B cell (primary cell): ENCODE measurements at regions not wholly inside any gene's neighbourhood (a gene's known extent, or its start where the extent isn't known, plus 50 kb on each side); places are given as distances from the start of the nearest gene placed in this dataset.

ENCODE experiments used
- ATAC-seq: fragments of 200-7000 bp; cut with Tn5 transposase; one replicate; pipeline ENCODE4 v1.10.0; 2021; ENCODE audit warnings: low read depth, mild to moderate bottlenecking, moderate number of reproducible peaks, moderate library complexity
- CTCF ChIA-PET: fragments of 350-600 bp; sonication (Branson Sonifier 250); formaldehyde crosslinking; loops from one replicate; lab custom pipeline; 2021; ENCODE audit warnings: antibody characterized with exemption, inconsistent platforms; lab: Charles Lee
- POLR2A ChIA-PET: fragments of 350-600 bp; sonication (Branson Sonifier 250); formaldehyde crosslinking; loops from one replicate; lab custom pipeline; 2021; ENCODE audit warnings: antibody characterized with exemption; lab: Charles Lee
- DNase-seq: peaks from one replicate; pipeline ENCODE4 v3.0.0; 2013
- H2AFZ ChIP-seq: 2 replicates; pipeline ENCODE4 v1.6.1; 2012; ENCODE audit warnings: mild to moderate bottlenecking, low read depth, low read length; ENCODE audit not compliant: insufficient read depth, poor library complexity, severe bottlenecking
- H3K27ac ChIP-seq, 2 donors: 1 replicate in 1 of 2; 2 replicates in 1 of 2; pipeline ENCODE4 v1.5.1; 2012 to 2013; ENCODE audit warnings: low read length in 2 of 2, mild to moderate bottlenecking in 2 of 2, moderate library complexity in 1 of 2
- H3K27me3 ChIP-seq, 4 experiments: fragments of 200-600 bp in 1 of 4; sonication (generic) in 1 of 4; replicated peaks in 1 of 4; 1 replicate in 2 of 4; 2 replicates in 2 of 4; pipeline versions ENCODE4 v1.6.1 to v1.7.0; 2013 to 2016; ENCODE audit warnings: low read length in 3 of 4, mild to moderate bottlenecking in 2 of 4, mixed read lengths in 1 of 4, moderate library complexity in 1 of 4; ENCODE audit not compliant: insufficient read depth in 4 of 4, control insufficient read depth in 3 of 4; ENCODE audit errors: control extremely low read depth in 1 of 4
- H3K36me3 ChIP-seq, 2 experiments: replicated peaks in 1 of 2; 1 replicate in 1 of 2; 2 replicates in 1 of 2; pipeline versions ENCODE4 v1.6.1 to v1.7.1; 2013; ENCODE audit warnings: low read length in 1 of 2; ENCODE audit not compliant: insufficient read depth in 2 of 2, control insufficient read depth in 1 of 2; ENCODE audit errors: control extremely low read depth in 1 of 2, extremely low read depth in 1 of 2
- H3K4me1 ChIP-seq, 2 donors: fragments of 200-600 bp in 1 of 2; sonication (generic) in 1 of 2; 1 replicate in 1 of 2; 2 replicates in 1 of 2; pipeline versions ENCODE4 v1.5.1 to v1.6.1; 2013 to 2017; ENCODE audit warnings: low read length in 2 of 2; ENCODE audit not compliant: control insufficient read depth in 2 of 2, insufficient read depth in 2 of 2
- H3K4me2 ChIP-seq: replicated peaks from 2 replicates; pipeline ENCODE3; 2012; ENCODE audit warnings: mild to moderate bottlenecking, low read depth, low read length; ENCODE audit not compliant: poor library complexity, severe bottlenecking
- H3K4me3 ChIP-seq, 5 experiments: fragments of 200-600 bp in 1 of 5; sonication (generic) in 1 of 5; 1 replicate in 3 of 5; 2 replicates in 2 of 5; pipeline versions ENCODE4 v1.5.1 to v1.7.0; 2011 to 2016; ENCODE audit warnings: low read length in 4 of 5, mild to moderate bottlenecking in 4 of 5, low read depth in 2 of 5, control low read depth in 1 of 5, moderate library complexity in 1 of 5; ENCODE audit not compliant: insufficient read depth in 1 of 5; ENCODE audit errors: control extremely low read depth in 1 of 5, extremely low read depth in 1 of 5
- H3K79me2 ChIP-seq: fragments of 200-600 bp; sonication (generic); one replicate; pipeline ENCODE4 v1.6.0; 2016; ENCODE audit warnings: low read length; ENCODE audit not compliant: control insufficient read depth, insufficient read depth
- H3K9ac ChIP-seq: fragments of 200-600 bp; sonication (generic); 2 replicates; pipeline ENCODE4 v1.6.1; 2017; ENCODE audit warnings: mild to moderate bottlenecking, low read length, moderate library complexity
- H3K9me3 ChIP-seq, 3 donors: one replicate each; pipeline versions ENCODE4 v1.6.1 to v1.7.1; 2013; ENCODE audit warnings: low read length in 2 of 3; ENCODE audit not compliant: control insufficient read depth in 2 of 3, insufficient read depth in 1 of 3; ENCODE audit errors: control extremely low read depth in 1 of 3
- H4K20me1 ChIP-seq: 2 replicates; pipeline ENCODE4 v1.6.0; 2012; ENCODE audit warnings: mild to moderate bottlenecking, low read length; ENCODE audit not compliant: insufficient read depth, control insufficient read depth, poor library complexity, severe bottlenecking
- H3K27ac Mint-ChIP-seq: one replicate; pipeline ENCODE4 v1.8.0; 2021; ENCODE audit warnings: mixed read lengths
- H3K27me3 Mint-ChIP-seq: one replicate; pipeline ENCODE4 v1.8.0; 2021; ENCODE audit warnings: mixed read lengths
- H3K4me1 Mint-ChIP-seq: one replicate; pipeline ENCODE4 v1.8.0; 2021; ENCODE audit warnings: mixed read lengths
- H3K4me3 Mint-ChIP-seq: one replicate; pipeline ENCODE4 v1.8.0; 2021; ENCODE audit warnings: mixed read lengths
- H3K9me3 Mint-ChIP-seq: one replicate; pipeline ENCODE4 v1.8.0; 2022; ENCODE audit warnings: mixed read lengths; ENCODE audit not compliant: insufficient read depth
- EZH2 ChIP-seq: IDR thresholded peaks from 2 replicates; pipeline ENCODE4 v1.6.1; 2012; ENCODE audit warnings: borderline replicate concordance, low read depth, mild to moderate bottlenecking, moderate library complexity, low read length; ENCODE audit not compliant: insufficient read depth, poor library complexity, severe bottlenecking
- intact Hi-C: fragments of 100-400 bp; cut with micrococcal nuclease; formaldehyde crosslinking; loops from one replicate; pipeline ENCODE4 v1.10.0; 2022
- TF ChIP-seq, protein P1 (sequence below): fragments of 200-600 bp; IDR thresholded peaks from one replicate; pipeline ENCODE4 v1.8.0; 2022; ENCODE audit warnings: antibody characterized with exemption, mild to moderate bottlenecking

DNA sequence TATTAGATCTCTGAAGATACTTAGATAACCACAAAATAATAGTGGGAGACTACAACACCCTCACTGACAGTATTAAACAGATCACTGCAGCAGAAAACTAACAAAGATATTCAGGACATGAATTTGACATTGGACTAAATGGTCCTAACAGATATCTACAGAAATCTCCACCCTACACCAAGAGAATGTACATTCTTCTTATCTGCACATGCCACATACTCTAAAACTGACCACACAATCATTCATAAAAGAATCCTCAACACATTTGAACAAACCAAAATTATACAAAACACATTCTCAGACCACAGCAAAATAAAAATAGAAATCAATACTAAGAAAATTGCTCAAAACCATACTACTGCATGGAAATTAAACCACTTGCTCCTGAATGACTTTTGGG is 116.3 kb downstream of the DTWD1 start:
- Histone ChIP-seq H3K4me3 (no peak overlapping the region), H3K79me2 (no peaks in the 10 kb centered on the region), H3K27me3 (no peaks in the 10 kb centered on the region), H3K4me1 (no peaks in the 10 kb centered on the region), H3K4me2 (no peak overlapping the region), H4K20me1 (no peaks in the 10 kb centered on the region), H2AFZ (no peak overlapping the region), H3K36me3 (no peaks in the 10 kb centered on the region), H3K27ac (no peak overlapping the region), H3K9ac (no peak overlapping the region), H3K9me3 (peaks cover 0 to 2% (median 0%) of the 10 kb centered on the region in 3 donors)
- ChIA-PET POLR2A (no interaction called here), CTCF (no interaction called here)
- no peaks in the 10 kb centered on the region for H3K27me3 Mint-ChIP-seq
- ATAC-seq (no peak), DNase-seq (no peak)
- H3K4me3 Mint-ChIP-seq: no peak overlapping the region
- H3K27ac Mint-ChIP-seq: no peak overlapping the region
- intact Hi-C loops: no loop called here
- H3K9me3 Mint-ChIP-seq: no peaks in the 10 kb centered on the region
- no peaks in the 10 kb centered on the region for H3K4me1 Mint-ChIP-seq
- TF ChIP-seq, protein P1, sequence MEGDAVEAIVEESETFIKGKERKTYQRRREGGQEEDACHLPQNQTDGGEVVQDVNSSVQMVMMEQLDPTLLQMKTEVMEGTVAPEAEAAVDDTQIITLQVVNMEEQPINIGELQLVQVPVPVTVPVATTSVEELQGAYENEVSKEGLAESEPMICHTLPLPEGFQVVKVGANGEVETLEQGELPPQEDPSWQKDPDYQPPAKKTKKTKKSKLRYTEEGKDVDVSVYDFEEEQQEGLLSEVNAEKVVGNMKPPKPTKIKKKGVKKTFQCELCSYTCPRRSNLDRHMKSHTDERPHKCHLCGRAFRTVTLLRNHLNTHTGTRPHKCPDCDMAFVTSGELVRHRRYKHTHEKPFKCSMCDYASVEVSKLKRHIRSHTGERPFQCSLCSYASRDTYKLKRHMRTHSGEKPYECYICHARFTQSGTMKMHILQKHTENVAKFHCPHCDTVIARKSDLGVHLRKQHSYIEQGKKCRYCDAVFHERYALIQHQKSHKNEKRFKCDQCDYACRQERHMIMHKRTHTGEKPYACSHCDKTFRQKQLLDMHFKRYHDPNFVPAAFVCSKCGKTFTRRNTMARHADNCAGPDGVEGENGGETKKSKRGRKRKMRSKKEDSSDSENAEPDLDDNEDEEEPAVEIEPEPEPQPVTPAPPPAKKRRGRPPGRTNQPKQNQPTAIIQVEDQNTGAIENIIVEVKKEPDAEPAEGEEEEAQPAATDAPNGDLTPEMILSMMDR: no peak
- TF ChIP-seq EZH2: no peak

DNA sequence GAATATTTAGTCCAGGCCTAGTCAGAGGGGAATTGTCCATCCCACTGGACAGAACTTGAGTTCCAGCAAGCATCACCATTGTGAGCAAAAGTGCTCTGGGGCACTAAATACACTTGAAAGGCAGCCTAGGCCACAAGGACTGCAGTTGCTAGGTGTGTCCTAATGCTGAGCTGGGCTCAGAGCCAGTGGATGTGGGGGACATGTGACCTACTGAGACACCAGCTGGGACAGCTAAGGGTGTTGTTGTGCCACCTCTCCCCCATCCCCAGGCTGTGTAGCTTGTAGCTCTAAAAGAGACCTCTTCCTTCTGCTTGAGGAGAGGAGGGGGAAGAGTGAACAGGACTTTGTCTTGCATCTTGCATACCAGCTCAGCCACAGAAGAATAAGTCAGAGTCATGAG is 120.9 kb downstream of the DTWD1 start:
- ChIA-PET CTCF (no interaction called here), POLR2A (no interaction called here)
- Histone ChIP-seq H3K79me2 (no peaks in the 10 kb centered on the region), H3K36me3 (no peaks in the 10 kb centered on the region), H3K4me1 (no peaks in the 10 kb centered on the region), H3K9me3 (peaks cover 0 to 2% (median 0%) of the 10 kb centered on the region in 3 donors), H3K27ac (no peak overlapping the region), H4K20me1 (no peaks in the 10 kb centered on the region), H3K27me3 (no peaks in the 10 kb centered on the region), H3K4me2 (no peak overlapping the region), H3K4me3 (no peak overlapping the region), H2AFZ (no peak overlapping the region), H3K9ac (no peak overlapping the region)
- DNase-seq: no peak
- intact Hi-C loops: no loop called here
- Mint-ChIP-seq H3K9me3 (peaks cover 3% of the 10 kb centered on the region), H3K27me3 (no peaks in the 10 kb centered on the region), H3K27ac (no peak overlapping the region), H3K4me3 (no peak overlapping the region), H3K4me1 (no peaks in the 10 kb centered on the region)
- TF ChIP-seq, protein P1: no peak
- TF ChIP-seq EZH2: no peak
- ATAC-seq: no peak
